RWPE2 (cell line): ENCODE measurements at regions not wholly inside any gene's neighbourhood (a gene's known extent, or its start where the extent isn't known, plus 50 kb on each side); places are given as distances from the start of the nearest gene placed in this dataset.

Experiments
- ATAC-seq: fragments of 200-7000 bp; cut with Tn5 transposase; 3 replicates; pipeline ENCODE4 v1.9.1; 2021; ENCODE audit warnings: low read depth
- DNase-seq: peaks from one replicate; pipeline ENCODE4 v3.0.0-alpha.2; 2020; ENCODE audit warnings: low spot score
- H3K27ac ChIP-seq: fragments of 450-650 bp; 2 replicates; pipeline ENCODE4 v1.5.1; 2017; ENCODE audit warnings: mild to moderate bottlenecking; ENCODE audit not compliant: poor library complexity, severe bottlenecking
- H3K27me3 ChIP-seq: fragments of 250-450 bp; sonication (Bioruptor Pico); 2 replicates; pipeline ENCODE4 v1.5.1; 2021; ENCODE audit warnings: mild to moderate bottlenecking, moderate library complexity; ENCODE audit not compliant: insufficient read depth, poor library complexity, severe bottlenecking
- H3K36me3 ChIP-seq: fragments of 250-450 bp; sonication (Bioruptor Pico); 2 replicates; pipeline ENCODE4 v1.5.1; 2020; ENCODE audit warnings: low read depth, mild to moderate bottlenecking, moderate library complexity
- H3K4me1 ChIP-seq: fragments of 250-450 bp; sonication (Bioruptor Pico); 2 replicates; pipeline ENCODE4 v1.5.1; 2021; ENCODE audit warnings: mild to moderate bottlenecking, moderate library complexity; ENCODE audit not compliant: insufficient read depth, poor library complexity, severe bottlenecking
- H3K4me3 ChIP-seq: fragments of 250-450 bp; sonication (Bioruptor Pico); 2 replicates; pipeline ENCODE4 v1.5.1; 2021; ENCODE audit warnings: mild to moderate bottlenecking, moderate library complexity; ENCODE audit not compliant: severe bottlenecking
- H3K9me3 ChIP-seq: fragments of 250-450 bp; sonication (Bioruptor Pico); 2 replicates; pipeline ENCODE4 v1.5.1; 2021; ENCODE audit warnings: mild to moderate bottlenecking, moderate library complexity; ENCODE audit not compliant: severe bottlenecking
- CTCF ChIP-seq: fragments of 450-650 bp; IDR thresholded peaks from one replicate; pipeline ENCODE4 v1.5.1; 2017; ENCODE audit warnings: mild to moderate bottlenecking, moderate library complexity; ENCODE audit not compliant: poor library complexity, severe bottlenecking

GRCh38 chr2:104502901-104503300, 351.0 kb upstream of the POU3F3 start:
- no peak overlapping the region for H3K4me3 ChIP-seq
- H3K27ac ChIP-seq = no peak overlapping the region
- no peaks in the 10 kb centered on the region for H3K9me3 ChIP-seq
- ATAC-seq (no peak), DNase-seq (no peak)
- peaks cover 28% of the 10 kb centered on the region for H3K27me3 ChIP-seq
- H3K4me1 ChIP-seq = no peaks in the 10 kb centered on the region
- no peak for TF ChIP-seq CTCF
- H3K36me3 ChIP-seq = no peaks in the 10 kb centered on the region

GRCh38 chr2:104504331-104505073, 349.4 kb upstream of the POU3F3 start:
- no peaks in the 10 kb centered on the region for H3K9me3 ChIP-seq
- no peak overlapping the region for H3K27ac ChIP-seq
- DNase-seq (no peak), ATAC-seq (no peak)
- no peak overlapping the region for H3K4me3 ChIP-seq
- H3K27me3 ChIP-seq = peaks cover 26% of the 10 kb centered on the region
- H3K4me1 ChIP-seq = no peaks in the 10 kb centered on the region
- TF ChIP-seq CTCF = no peak
- no peaks in the 10 kb centered on the region for H3K36me3 ChIP-seq

GRCh38 chr2:104518256-104518655, 335.7 kb upstream of the POU3F3 start:
- Histone ChIP-seq H3K4me1 (no peaks in the 10 kb centered on the region), H3K4me3 (no peak overlapping the region), H3K27me3 (no peaks in the 10 kb centered on the region), H3K27ac (no peak overlapping the region), H3K9me3 (no peaks in the 10 kb centered on the region), H3K36me3 (no peaks in the 10 kb centered on the region)
- DNase-seq (no peak), ATAC-seq (no peak)
- TF ChIP-seq CTCF = no peak

GRCh38 chr2:104521247-104521646, 332.7 kb upstream of the POU3F3 start:
- Histone ChIP-seq H3K9me3 (no peaks in the 10 kb centered on the region), H3K4me1 (no peaks in the 10 kb centered on the region), H3K4me3 (no peak overlapping the region), H3K27ac (no peak overlapping the region), H3K27me3 (no peaks in the 10 kb centered on the region), H3K36me3 (no peaks in the 10 kb centered on the region)
- ATAC-seq = no peak
- no peak for TF ChIP-seq CTCF
- DNase-seq = no peak

GRCh38 chr2:104523921-104524320, 330.0 kb upstream of the POU3F3 start:
- TF ChIP-seq CTCF = no peak
- no peaks in the 10 kb centered on the region for H3K36me3 ChIP-seq

More at GRCh38 chr2:104523921-104524320, 330.0 kb upstream of the POU3F3 start:
- Histone ChIP-seq H3K9me3 (no peaks in the 10 kb centered on the region), H3K4me1 (no peaks in the 10 kb centered on the region), H3K4me3 (no peak overlapping the region), H3K27me3 (no peaks in the 10 kb centered on the region), H3K27ac (no peak overlapping the region)
- ATAC-seq = no peak
- DNase-seq = no peak
